ENCODE measurements at regions not wholly inside any gene's neighbourhood (a gene's known extent, or its start where the extent isn't known, plus 50 kb on each side); places are given as distances from the start of the nearest gene placed in this dataset.

DNA sequence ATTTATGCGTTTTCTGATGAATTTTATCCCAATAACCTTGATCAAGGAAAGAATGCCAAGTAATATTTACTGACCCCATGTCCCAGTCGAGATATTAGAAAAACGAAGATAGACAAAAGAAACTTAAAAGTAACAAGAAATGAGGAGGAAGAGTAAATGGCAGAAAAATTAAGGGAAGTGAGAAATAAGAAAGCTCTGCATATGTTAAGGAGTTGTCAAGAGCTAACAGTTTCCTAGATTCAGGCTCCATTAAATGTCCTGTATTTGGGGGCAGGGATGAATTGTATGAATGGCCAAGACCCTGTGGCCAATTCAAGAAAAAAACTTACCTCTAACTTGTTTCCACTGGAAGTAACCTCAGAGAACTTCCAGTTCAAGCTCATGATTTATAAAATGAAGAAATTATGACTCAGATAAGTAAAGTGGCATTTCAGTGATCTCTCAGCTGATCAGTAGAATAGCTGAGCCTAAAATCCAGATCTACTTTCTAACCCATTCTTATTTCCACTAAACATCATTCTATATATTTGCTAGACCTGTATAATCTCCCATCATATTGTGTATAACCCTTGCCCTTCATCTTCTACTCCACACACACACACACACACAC is 73.2 kb downstream of the ZC3H11B start:
- TF ChIP-seq, protein P1, sequence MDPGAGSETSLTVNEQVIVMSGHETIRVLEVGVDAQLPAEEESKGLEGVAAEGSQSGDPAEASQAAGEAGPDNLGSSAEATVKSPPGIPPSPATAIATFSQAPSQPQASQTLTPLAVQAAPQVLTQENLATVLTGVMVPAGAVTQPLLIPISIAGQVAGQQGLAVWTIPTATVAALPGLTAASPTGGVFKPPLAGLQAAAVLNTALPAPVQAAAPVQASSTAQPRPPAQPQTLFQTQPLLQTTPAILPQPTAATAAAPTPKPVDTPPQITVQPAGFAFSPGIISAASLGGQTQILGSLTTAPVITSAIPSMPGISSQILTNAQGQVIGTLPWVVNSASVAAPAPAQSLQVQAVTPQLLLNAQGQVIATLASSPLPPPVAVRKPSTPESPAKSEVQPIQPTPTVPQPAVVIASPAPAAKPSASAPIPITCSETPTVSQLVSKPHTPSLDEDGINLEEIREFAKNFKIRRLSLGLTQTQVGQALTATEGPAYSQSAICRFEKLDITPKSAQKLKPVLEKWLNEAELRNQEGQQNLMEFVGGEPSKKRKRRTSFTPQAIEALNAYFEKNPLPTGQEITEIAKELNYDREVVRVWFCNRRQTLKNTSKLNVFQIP (CRISPR knock-in tag; IDR thresholded peaks at IDR 0.05; ENCODE audit: borderline replicate concordance, low read depth) = no peak
- TF ChIP-seq, protein P2, sequence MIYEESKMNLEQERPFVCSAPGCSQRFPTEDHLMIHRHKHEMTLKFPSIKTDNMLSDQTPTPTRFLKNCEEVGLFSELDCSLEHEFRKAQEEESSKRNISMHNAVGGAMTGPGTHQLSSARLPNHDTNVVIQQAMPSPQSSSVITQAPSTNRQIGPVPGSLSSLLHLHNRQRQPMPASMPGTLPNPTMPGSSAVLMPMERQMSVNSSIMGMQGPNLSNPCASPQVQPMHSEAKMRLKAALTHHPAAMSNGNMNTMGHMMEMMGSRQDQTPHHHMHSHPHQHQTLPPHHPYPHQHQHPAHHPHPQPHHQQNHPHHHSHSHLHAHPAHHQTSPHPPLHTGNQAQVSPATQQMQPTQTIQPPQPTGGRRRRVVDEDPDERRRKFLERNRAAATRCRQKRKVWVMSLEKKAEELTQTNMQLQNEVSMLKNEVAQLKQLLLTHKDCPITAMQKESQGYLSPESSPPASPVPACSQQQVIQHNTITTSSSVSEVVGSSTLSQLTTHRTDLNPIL (CRISPR knock-in tag; IDR thresholded peaks at IDR 0.05; ENCODE audit: low read depth) = no peak
- TF ChIP-seq ZFP30 (CRISPR knock-in tag; IDR thresholded peaks at IDR 0.05) (no peak), OSR1 (CRISPR knock-in tag; IDR thresholded peaks at IDR 0.05) (no peak), TCF4 (CRISPR knock-in tag; IDR thresholded peaks at IDR 0.05; ENCODE audit: borderline replicate concordance) (no peak), RARB (CRISPR knock-in tag; IDR thresholded peaks at IDR 0.05) (no peak), SNAI2 (CRISPR knock-in tag; IDR thresholded peaks at IDR 0.05) (no peak), ZNF565 (CRISPR knock-in tag; conservative IDR thresholded peaks at IDR 0.05; ENCODE audit: low read depth) (no peak), ZFP3 (CRISPR knock-in tag; IDR thresholded peaks at IDR 0.05) (no peak), TSHZ2 (CRISPR knock-in tag; IDR thresholded peaks at IDR 0.05) (no peak), TOX (CRISPR knock-in tag; IDR thresholded peaks at IDR 0.05; ENCODE audit: borderline replicate concordance) (no peak), ESRRG (CRISPR knock-in tag; IDR thresholded peaks at IDR 0.05) (no peak)
- TF ChIP-seq, protein P3, sequence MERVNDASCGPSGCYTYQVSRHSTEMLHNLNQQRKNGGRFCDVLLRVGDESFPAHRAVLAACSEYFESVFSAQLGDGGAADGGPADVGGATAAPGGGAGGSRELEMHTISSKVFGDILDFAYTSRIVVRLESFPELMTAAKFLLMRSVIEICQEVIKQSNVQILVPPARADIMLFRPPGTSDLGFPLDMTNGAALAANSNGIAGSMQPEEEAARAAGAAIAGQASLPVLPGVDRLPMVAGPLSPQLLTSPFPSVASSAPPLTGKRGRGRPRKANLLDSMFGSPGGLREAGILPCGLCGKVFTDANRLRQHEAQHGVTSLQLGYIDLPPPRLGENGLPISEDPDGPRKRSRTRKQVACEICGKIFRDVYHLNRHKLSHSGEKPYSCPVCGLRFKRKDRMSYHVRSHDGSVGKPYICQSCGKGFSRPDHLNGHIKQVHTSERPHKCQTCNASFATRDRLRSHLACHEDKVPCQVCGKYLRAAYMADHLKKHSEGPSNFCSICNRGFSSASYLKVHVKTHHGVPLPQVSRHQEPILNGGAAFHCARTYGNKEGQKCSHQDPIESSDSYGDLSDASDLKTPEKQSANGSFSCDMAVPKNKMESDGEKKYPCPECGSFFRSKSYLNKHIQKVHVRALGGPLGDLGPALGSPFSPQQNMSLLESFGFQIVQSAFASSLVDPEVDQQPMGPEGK (CRISPR knock-in tag; IDR thresholded peaks at IDR 0.05; ENCODE audit: borderline replicate concordance) = no peak
- TF ChIP-seq, protein P4, sequence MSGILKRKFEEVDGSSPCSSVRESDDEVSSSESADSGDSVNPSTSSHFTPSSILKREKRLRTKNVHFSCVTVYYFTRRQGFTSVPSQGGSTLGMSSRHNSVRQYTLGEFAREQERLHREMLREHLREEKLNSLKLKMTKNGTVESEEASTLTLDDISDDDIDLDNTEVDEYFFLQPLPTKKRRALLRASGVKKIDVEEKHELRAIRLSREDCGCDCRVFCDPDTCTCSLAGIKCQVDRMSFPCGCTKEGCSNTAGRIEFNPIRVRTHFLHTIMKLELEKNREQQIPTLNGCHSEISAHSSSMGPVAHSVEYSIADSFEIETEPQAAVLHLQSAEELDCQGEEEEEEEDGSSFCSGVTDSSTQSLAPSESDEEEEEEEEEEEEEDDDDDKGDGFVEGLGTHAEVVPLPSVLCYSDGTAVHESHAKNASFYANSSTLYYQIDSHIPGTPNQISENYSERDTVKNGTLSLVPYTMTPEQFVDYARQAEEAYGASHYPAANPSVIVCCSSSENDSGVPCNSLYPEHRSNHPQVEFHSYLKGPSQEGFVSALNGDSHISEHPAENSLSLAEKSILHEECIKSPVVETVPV (CRISPR knock-in tag; IDR thresholded peaks at IDR 0.05) = no peak
- ATAC-seq = no peak

DNA sequence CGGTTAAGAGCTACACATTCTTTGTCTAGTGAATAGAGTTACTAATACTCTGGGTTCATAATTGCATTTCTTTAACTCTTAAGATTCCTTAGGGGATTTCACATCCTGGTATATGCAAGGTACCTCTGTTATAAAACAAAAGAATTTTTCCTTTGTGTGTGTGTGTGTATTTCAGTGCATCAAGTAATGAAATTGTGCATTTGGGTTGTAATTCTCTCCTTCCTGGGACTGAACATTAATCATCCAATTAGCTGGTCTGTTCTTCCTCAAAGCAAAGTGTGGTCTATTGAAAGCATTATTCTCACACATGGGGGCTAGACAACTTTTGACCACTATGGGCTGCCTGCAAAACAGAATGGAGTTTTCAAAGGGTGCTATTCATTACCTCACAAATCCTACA is 74.0 kb downstream of the ZC3H11B start:
- no peak for ATAC-seq
- TF ChIP-seq, protein P4 (CRISPR knock-in tag; IDR thresholded peaks at IDR 0.05) = no peak
- TF ChIP-seq ZFP3 (CRISPR knock-in tag; IDR thresholded peaks at IDR 0.05) (no peak), GLIS3 (CRISPR knock-in tag; IDR thresholded peaks at IDR 0.05) (no peak), ZC3H10 (CRISPR knock-in tag; IDR thresholded peaks at IDR 0.05) (0 out of 2 replicates have a peak, but pooled peaks have one; percentile 47), TCF4 (CRISPR knock-in tag; IDR thresholded peaks at IDR 0.05; ENCODE audit: borderline replicate concordance) (no peak), ZNF70 (CRISPR knock-in tag; IDR thresholded peaks at IDR 0.05) (no peak), TSHZ2 (CRISPR knock-in tag; IDR thresholded peaks at IDR 0.05) (no peak), ISL1 (CRISPR knock-in tag; IDR thresholded peaks at IDR 0.05) (peak; percentile 52; the same call in 1 of the 2 replicates)
